ENCODE measurements at regions not wholly inside any gene's neighbourhood (a gene's known extent, or its start where the extent isn't known, plus 50 kb on each side); places are given as distances from the start of the nearest gene placed in this dataset.

- TF ChIP-seq POLR2A (IDR thresholded peaks at IDR 0.05) (no peak), CTCF (IDR thresholded peaks at IDR 0.05 in 8 of 11, conservative IDR thresholded peaks at IDR 0.05 in 3 of 11) (no peak)
Observed at GRCh38 chr20:55928266-55928665, 77.1 kb downstream of the CBLN4 start.

All from spleen (tissue), 7 donors.